Astrocyte of the spinal cord (primary cell): ENCODE measurements at regions not wholly inside any gene's neighbourhood (a gene's known extent, or its start where the extent isn't known, plus 50 kb on each side); places are given as distances from the start of the nearest gene placed in this dataset.

Experiments
- DNase-seq: peaks from one replicate; pipeline ENCODE4 v3.0.0; 2011; ENCODE audit warnings: low read depth, low spot score
- H3K4me3 ChIP-seq: 2 replicates; pipeline ENCODE4 v1.5.1; 2011; ENCODE audit warnings: low read depth, mild to moderate bottlenecking, low read length, moderate library complexity
- CTCF ChIP-seq: IDR thresholded peaks from 2 replicates; pipeline ENCODE4 v1.5.1; 2012; ENCODE audit warnings: low read depth, mild to moderate bottlenecking, low read length, inconsistent platforms
- in situ Hi-C: cut with HindIII; loops from 2 replicates; pipeline ENCODE4 v1.10.0; 2017; ENCODE audit warnings: low sequenced_read_pairs

- in situ Hi-C loops: no loop called here
- H3K4me3 ChIP-seq: no peak overlapping the region
- no peak for TF ChIP-seq CTCF
- DNase-seq: no peak
Observed at GRCh38 chr4:36547383-36547782, 266.0 kb downstream of the DTHD1 start.

DNA sequence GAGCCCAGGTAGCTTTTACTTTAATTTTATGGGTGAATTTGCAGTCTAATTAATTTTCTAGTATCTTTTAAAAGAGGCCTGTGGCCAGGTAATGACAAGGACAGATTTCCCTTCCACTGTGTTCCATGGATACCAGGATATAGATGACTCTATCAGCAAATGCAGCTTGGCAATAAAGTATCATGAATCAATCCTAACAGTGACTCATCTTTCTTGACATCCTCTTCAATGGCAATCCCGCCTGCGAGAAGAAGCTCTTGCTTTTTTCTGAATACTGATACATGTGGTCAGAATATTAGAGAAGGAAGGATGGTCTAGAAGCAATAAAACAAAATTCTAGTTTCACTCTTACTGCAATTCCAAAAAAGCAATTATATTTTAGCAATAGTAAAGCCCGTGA is 267.8 kb downstream of the DTHD1 start:
- H3K4me3 ChIP-seq: no peak overlapping the region
- in situ Hi-C loops: no loop called here
- no peak for DNase-seq
- no peak for TF ChIP-seq CTCF

GRCh38 chr4:36549992-36550391 is 268.6 kb downstream of the DTHD1 start:
- no peak for DNase-seq
- in situ Hi-C loops: no loop called here
- no peak for TF ChIP-seq CTCF
- no peak overlapping the region for H3K4me3 ChIP-seq

DNA sequence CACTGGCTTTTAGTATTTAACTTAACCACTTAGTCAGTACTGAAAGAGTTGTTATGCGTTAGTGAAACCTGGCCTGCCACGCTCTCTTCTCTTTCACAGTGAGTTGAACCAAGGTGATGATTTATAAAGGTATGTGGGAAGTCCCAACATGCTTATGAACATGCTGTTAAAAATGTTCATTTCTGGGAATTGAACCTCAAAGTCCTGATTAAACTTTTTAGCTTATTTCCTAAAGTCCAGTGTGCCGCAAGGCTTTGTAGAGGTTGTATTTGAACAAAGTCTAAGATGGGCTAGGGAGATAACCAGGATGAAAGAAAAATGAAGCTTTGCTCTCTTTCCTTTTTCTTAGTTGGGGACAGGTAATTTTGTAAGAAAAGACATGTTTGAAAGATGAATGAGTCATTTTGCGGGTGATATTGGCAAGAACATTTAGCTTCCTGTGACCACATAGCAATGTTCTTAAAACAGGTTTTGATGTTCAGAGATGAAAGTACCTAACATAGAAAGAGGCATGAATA is 270.3 kb downstream of the DTHD1 start:
- in situ Hi-C loops: no loop called here
- TF ChIP-seq CTCF: no peak
- DNase-seq: no peak
- H3K4me3 ChIP-seq: no peak overlapping the region

GRCh38 chr4:36553029-36553428 is 271.6 kb downstream of the DTHD1 start:
- DNase-seq: no peak
- no peak for TF ChIP-seq CTCF
- H3K4me3 ChIP-seq: no peak overlapping the region
- in situ Hi-C loops: no loop called here

- no peak for DNase-seq
- H3K4me3 ChIP-seq: no peak overlapping the region
- in situ Hi-C loops: no loop called here
- no peak for TF ChIP-seq CTCF
Observed at GRCh38 chr4:36553453-36553852, 272.0 kb downstream of the DTHD1 start.

GRCh38 chr4:36556984-36557383 is 275.6 kb downstream of the DTHD1 start:
- H3K4me3 ChIP-seq: no peak overlapping the region
- no peak for DNase-seq
- in situ Hi-C loops: no loop called here
- TF ChIP-seq CTCF: no peak
